ENCODE measurements at regions not wholly inside any gene's neighbourhood (a gene's known extent, or its start where the extent isn't known, plus 50 kb on each side); places are given as distances from the start of the nearest gene placed in this dataset.

GRCh38 chr20:12248481-12248880, 330.8 kb downstream of the BTBD3 start:
- TF ChIP-seq GATA3 (IDR thresholded peaks at IDR 0.05; ENCODE audit: low read depth, low read length) (no peak), GATA2 (IDR thresholded peaks at IDR 0.05; ENCODE audit: low read depth, low read length) (no peak)

Measured in SH-SY5Y (cell line).